Suprapubic skin (tissue), 4 donors: ENCODE measurements at regions not wholly inside any gene's neighbourhood (a gene's known extent, or its start where the extent isn't known, plus 50 kb on each side); places are given as distances from the start of the nearest gene placed in this dataset.

Experiments
- CTCF ChIP-seq, 2 donors: fragments of 200-600 bp in 1 of 2; fragments of 450-650 bp in 1 of 2; sonication (generic) in 1 of 2; IDR thresholded peaks; one replicate each; pipeline ENCODE4 v1.5.1; 2016 to 2019; ENCODE audit warnings: antibody characterized with exemption in 2 of 2, mild to moderate bottlenecking in 1 of 2, moderate library complexity in 1 of 2
- EP300 ChIP-seq: sonication (generic); formaldehyde crosslinking; IDR thresholded peaks from one replicate; pipeline ENCODE4 v1.6.1; 2017; ENCODE audit warnings: antibody characterized with exemption
- POLR2A ChIP-seq, 2 donors: fragments of 450-650 bp; IDR thresholded peaks; one replicate each; pipeline ENCODE4 v1.6.1; 2017; ENCODE audit warnings: antibody characterized with exemption in 2 of 2, mild to moderate bottlenecking in 2 of 2, moderate library complexity in 2 of 2
- POLR2AphosphoS5 ChIP-seq, 3 donors: sonication (generic); formaldehyde crosslinking; IDR thresholded peaks; one replicate each; pipeline ENCODE4 v1.6.1; 2017; ENCODE audit warnings: antibody characterized with exemption in 3 of 3

GRCh38 chr17:72432143-72432621, 311.4 kb downstream of the SOX9 start:
- TF ChIP-seq CTCF (IDR thresholded peaks at IDR 0.05) (no peak), EP300 (no peak), POLR2A (IDR thresholded peaks at IDR 0.05) (no peak), POLR2AphosphoS5 (IDR thresholded peaks at IDR 0.05) (no peak)
